ENCODE measurements at regions not wholly inside any gene's neighbourhood (a gene's known extent, or its start where the extent isn't known, plus 50 kb on each side); places are given as distances from the start of the nearest gene placed in this dataset.

DNA sequence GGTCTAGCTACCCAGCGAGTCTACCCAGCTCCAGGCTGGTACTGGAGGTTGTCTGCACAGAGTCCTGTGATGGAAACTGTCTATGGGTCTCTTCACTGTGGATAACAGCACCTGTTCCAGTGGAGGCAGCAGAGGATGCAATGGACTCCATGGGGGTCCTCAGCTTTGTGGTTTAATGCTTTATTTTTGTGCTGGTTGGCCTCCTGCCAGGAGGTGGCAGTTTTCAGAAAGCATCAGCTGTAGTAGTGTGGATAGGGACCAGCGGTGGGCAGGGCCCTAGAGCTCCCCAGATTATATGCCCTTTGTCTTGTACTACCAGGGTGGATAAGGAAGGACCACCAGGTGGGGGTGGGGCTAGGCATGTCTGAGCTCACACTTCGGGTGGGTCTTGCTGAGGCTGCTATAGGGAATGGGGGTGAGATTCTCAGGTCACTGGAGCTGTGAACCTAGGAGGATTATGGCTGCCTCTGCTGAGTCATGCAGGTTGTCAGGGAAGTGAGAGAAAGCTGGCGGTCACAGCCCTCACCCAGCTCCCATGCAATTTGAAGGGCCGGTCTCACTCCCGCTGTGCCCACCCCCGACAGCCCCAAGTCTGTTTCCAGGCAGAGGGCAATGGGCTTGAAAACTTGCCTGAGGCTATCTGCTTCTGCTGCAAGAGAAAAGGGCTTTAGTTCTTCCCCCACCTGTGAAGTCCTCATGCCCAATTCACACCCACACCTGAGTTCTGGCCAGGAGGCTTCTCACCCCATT is 397.1 kb downstream of the TLE1 start:
- DNase-seq, result no peak
- Histone ChIP-seq H3K4me3 (ENCODE audit: low read length) (no peak overlapping the region), H3K4me1 (ENCODE audit: control insufficient read depth, insufficient read depth, low read length) (no peaks in the 10 kb centered on the region), H3K36me3 (ENCODE audit: control insufficient read depth, insufficient read depth, low read length) (no peaks in the 10 kb centered on the region), H3K9me3 (replicated peaks; ENCODE audit: control insufficient read depth, low read depth, low read length) (no peaks in the 10 kb centered on the region), H3K27me3 (ENCODE audit: control insufficient read depth, insufficient read depth, low read length) (no peaks in the 10 kb centered on the region), H3K27ac (ENCODE audit: low read length) (no peak overlapping the region)
- 93% methylated on average over 6 of the region's 7 CpGs for WGBS (ENCODE audit: insufficient coverage)

DNA sequence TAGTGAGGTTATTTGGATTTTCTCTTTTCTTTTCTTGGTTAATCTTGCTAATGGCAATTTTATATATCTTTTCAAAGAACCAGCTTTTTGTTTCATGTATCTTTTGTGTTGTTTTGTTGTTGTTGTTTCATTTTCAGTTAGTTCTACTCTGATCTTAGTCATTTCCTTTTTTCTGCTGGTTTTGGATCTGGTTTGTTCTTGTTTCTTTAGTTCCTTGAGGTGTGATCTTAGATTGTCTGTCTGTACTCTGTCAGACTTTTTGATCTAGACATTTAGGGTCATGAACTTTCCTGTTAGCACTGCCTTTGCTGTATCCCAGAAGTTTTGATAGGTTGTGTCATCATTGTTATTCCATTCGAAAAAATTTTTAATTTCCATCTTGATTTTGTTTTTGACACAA is 399.7 kb downstream of the TLE1 start:
- no peaks in the 10 kb centered on the region for H3K36me3 ChIP-seq (ENCODE audit: control insufficient read depth, insufficient read depth, low read length)
- no peak overlapping the region for H3K27ac ChIP-seq (ENCODE audit: low read length)
- no peaks in the 10 kb centered on the region for H3K9me3 ChIP-seq (replicated peaks; ENCODE audit: control insufficient read depth, low read depth, low read length)
- H3K4me1 ChIP-seq (ENCODE audit: control insufficient read depth, insufficient read depth, low read length), result no peaks in the 10 kb centered on the region
- no peak for DNase-seq
- H3K4me3 ChIP-seq (ENCODE audit: low read length), result no peak overlapping the region
- H3K27me3 ChIP-seq (ENCODE audit: control insufficient read depth, insufficient read depth, low read length), result no peaks in the 10 kb centered on the region
- no CpG with 5 or more reads among the region's 1 CpG for WGBS (ENCODE audit: insufficient coverage)

DNA sequence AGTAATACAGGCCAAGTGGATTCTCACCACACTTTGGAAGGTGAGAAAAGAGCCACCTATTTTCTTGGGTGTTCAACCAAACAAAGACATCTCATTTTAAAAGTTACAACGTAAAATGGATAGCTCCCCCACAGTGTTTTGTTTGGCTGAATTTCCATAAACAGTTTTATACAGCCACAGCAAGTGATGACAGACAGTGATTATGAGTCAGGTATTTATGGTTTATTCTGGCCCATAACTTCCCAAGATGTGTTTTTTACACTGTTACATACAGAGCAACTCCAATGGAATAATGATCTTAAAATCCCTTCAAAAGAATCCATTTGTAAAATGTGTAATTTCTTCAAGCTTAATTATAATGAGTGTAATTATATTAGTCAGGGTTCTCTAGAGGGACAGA is 421.3 kb downstream of the TLE1 start:
- DNase-seq, result no peak
- peaks cover 2% of the 10 kb centered on the region for H3K27me3 ChIP-seq (ENCODE audit: control insufficient read depth, insufficient read depth, low read length)
- no peak overlapping the region for H3K27ac ChIP-seq (ENCODE audit: low read length)
- no CpG with 5 or more reads among the region's 1 CpG for WGBS (ENCODE audit: insufficient coverage)
- H3K4me3 ChIP-seq (ENCODE audit: low read length), result no peak overlapping the region
- H3K36me3 ChIP-seq (ENCODE audit: control insufficient read depth, insufficient read depth, low read length), result no peaks in the 10 kb centered on the region
- peaks cover 2% of the 10 kb centered on the region for H3K9me3 ChIP-seq (replicated peaks; ENCODE audit: control insufficient read depth, low read depth, low read length)
- H3K4me1 ChIP-seq (ENCODE audit: control insufficient read depth, insufficient read depth, low read length), result peaks cover 11% of the 10 kb centered on the region

DNA sequence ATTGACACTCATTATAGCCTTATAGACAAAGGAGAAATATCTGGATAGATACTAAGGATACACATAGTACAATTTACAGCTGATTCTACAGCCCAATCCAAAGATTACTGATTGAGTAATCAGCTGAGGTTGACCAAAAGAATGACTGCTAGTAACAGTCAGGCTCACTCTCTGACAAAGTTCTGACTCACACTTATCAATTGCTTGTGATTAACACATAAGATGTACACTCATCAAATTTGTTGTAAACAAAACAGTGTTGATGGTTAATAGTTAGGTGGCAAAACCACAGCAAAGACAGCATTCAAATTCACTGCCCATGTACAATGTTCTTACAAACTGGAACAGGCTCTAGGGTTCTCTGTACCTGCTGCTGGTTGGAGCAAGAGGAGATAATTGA is 422.7 kb downstream of the TLE1 start:
- Histone ChIP-seq H3K27ac (ENCODE audit: low read length) (no peak overlapping the region), H3K4me3 (ENCODE audit: low read length) (no peak overlapping the region), H3K4me1 (ENCODE audit: control insufficient read depth, insufficient read depth, low read length) (peaks cover 11% of the 10 kb centered on the region), H3K27me3 (ENCODE audit: control insufficient read depth, insufficient read depth, low read length) (peaks cover 2% of the 10 kb centered on the region), H3K36me3 (ENCODE audit: control insufficient read depth, insufficient read depth, low read length) (no peaks in the 10 kb centered on the region), H3K9me3 (replicated peaks; ENCODE audit: control insufficient read depth, low read depth, low read length) (peaks cover 2% of the 10 kb centered on the region)
- no peak for DNase-seq

DNA sequence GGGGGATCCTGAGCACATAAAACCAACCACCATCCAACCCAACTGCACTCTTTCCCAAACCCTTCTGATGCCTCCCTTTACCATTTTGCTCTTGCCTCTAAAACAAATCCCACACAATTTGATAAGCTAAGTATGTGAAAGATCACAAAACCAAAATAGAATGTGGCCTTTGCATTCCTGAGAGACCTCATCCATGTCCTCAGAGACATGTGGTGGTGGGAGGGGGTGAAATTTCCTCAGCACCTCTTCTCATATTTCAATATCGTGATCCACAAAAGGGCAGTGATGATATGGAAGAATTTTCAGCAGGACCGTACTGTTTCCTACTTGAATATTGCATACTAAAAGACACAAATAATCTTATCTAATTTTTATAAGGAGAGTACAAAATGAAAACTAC is 423.3 kb downstream of the TLE1 start:
- peaks cover 2% of the 10 kb centered on the region for H3K27me3 ChIP-seq (ENCODE audit: control insufficient read depth, insufficient read depth, low read length)
- no peak overlapping the region for H3K27ac ChIP-seq (ENCODE audit: low read length)
- H3K9me3 ChIP-seq (replicated peaks; ENCODE audit: control insufficient read depth, low read depth, low read length), result peaks cover 2% of the 10 kb centered on the region
- DNase-seq, result no peak
- no CpG with 5 or more reads among the region's 2 CpGs for WGBS (ENCODE audit: insufficient coverage)
- peaks cover 11% of the 10 kb centered on the region for H3K4me1 ChIP-seq (ENCODE audit: control insufficient read depth, insufficient read depth, low read length)
- H3K4me3 ChIP-seq (ENCODE audit: low read length), result no peak overlapping the region
- no peaks in the 10 kb centered on the region for H3K36me3 ChIP-seq (ENCODE audit: control insufficient read depth, insufficient read depth, low read length)

DNA sequence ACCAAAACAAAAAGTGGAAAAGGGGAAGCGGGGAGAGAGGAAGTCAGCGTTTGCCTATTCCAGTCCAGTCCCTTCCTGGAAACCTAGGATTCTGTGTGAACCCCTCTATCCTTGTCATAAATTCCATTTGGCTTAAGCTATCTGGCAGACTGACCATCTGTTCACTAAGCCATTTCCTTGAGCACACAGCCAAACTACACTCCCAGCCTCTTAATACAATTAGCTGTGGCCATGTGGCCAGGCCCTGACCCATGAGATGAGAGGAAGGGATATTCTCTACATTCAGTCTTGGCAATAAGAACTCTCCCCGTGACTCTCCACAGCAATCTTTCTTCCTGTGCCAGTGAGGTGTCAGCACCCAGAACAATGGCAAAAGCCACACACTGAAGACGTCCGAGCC is 424.8 kb downstream of the TLE1 start:
- Histone ChIP-seq H3K9me3 (replicated peaks; ENCODE audit: control insufficient read depth, low read depth, low read length) (peaks cover 2% of the 10 kb centered on the region), H3K27ac (ENCODE audit: low read length) (peak overlapping the region; percentile 51), H3K4me3 (ENCODE audit: low read length) (no peak overlapping the region), H3K36me3 (ENCODE audit: control insufficient read depth, insufficient read depth, low read length) (no peaks in the 10 kb centered on the region), H3K4me1 (ENCODE audit: control insufficient read depth, insufficient read depth, low read length) (peaks cover 11% of the 10 kb centered on the region), H3K27me3 (ENCODE audit: control insufficient read depth, insufficient read depth, low read length) (peaks cover 2% of the 10 kb centered on the region)
- DNase-seq, result peak; percentile 94
- 50% methylated on average over 1 of the region's 5 CpGs for WGBS (ENCODE audit: insufficient coverage)

DNA sequence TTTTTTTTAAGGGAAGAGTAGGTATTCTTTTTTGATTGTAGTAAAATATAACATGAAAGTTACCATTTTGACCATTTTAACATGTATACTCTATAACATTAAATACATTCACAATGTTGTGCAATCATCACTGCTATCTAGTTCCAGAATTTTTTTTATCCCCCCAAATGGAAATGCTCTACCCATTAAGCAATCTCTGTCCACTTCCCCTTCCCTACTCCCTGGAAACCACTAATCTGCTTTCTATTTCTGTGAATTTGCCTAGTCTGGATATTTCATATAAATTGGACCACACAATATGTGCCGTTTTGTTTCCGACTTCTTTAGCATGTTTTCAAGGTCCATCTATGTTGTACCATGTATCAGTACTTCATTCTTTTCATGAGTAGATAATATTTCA is 429.5 kb downstream of the TLE1 start:
- H3K4me1 ChIP-seq (ENCODE audit: control insufficient read depth, insufficient read depth, low read length), result peaks cover 8% of the 10 kb centered on the region
- H3K27me3 ChIP-seq (ENCODE audit: control insufficient read depth, insufficient read depth, low read length), result no peaks in the 10 kb centered on the region
- WGBS (ENCODE audit: insufficient coverage), result no CpG with 5 or more reads among the region's 2 CpGs
- DNase-seq, result peak; percentile 15
- H3K36me3 ChIP-seq (ENCODE audit: control insufficient read depth, insufficient read depth, low read length), result no peaks in the 10 kb centered on the region
- H3K4me3 ChIP-seq (ENCODE audit: low read length), result no peak overlapping the region
- no peaks in the 10 kb centered on the region for H3K9me3 ChIP-seq (replicated peaks; ENCODE audit: control insufficient read depth, low read depth, low read length)
- no peak overlapping the region for H3K27ac ChIP-seq (ENCODE audit: low read length)

DNA sequence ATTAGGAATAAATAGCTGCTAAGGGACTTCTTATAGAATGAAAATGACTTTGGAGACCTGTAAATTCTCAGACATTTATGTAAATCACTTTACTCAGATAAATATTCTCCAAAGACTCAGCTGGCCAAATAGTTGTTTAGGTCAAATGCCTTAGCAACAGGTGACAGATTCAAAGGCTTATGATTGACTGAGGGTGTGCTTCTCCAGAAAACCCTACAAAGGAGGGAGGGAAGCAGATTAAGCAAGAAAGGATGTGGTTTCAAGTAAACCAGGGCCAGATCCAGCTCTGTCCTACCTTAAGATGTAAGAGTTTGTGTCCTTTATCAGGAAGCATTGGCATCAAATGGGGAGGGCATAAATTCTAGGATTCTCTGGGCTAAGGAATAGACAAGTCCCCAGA is 433.0 kb downstream of the TLE1 start:
- H3K4me1 ChIP-seq (ENCODE audit: control insufficient read depth, insufficient read depth, low read length), result no peaks in the 10 kb centered on the region
- no peaks in the 10 kb centered on the region for H3K9me3 ChIP-seq (replicated peaks; ENCODE audit: control insufficient read depth, low read depth, low read length)
- no peaks in the 10 kb centered on the region for H3K36me3 ChIP-seq (ENCODE audit: control insufficient read depth, insufficient read depth, low read length)
- no peak for DNase-seq
- H3K27ac ChIP-seq (ENCODE audit: low read length), result no peak overlapping the region
- no peaks in the 10 kb centered on the region for H3K27me3 ChIP-seq (ENCODE audit: control insufficient read depth, insufficient read depth, low read length)
- H3K4me3 ChIP-seq (ENCODE audit: low read length), result no peak overlapping the region

DNA sequence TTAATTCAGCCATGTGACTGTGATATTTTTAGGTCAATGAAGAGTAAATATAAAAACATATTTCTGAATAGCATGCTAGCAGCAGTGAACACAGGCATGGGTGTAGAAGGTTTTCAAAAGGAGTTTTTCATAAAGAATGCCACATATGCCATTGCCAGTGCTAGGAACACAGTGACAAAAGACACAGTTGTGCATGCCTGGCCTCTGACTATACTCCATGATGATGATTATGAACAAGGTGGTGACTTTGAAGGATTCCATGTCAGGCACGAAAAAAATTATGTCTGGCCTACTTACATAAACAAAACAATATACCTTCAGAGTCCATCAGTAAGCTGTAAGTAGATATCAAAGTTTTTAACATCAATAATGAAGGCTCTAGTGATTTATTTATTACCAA is 438.7 kb downstream of the TLE1 start:
- no CpG with 5 or more reads among the region's 1 CpG for WGBS (ENCODE audit: insufficient coverage)
- Histone ChIP-seq H3K27me3 (ENCODE audit: control insufficient read depth, insufficient read depth, low read length) (no peaks in the 10 kb centered on the region), H3K9me3 (replicated peaks; ENCODE audit: control insufficient read depth, low read depth, low read length) (no peaks in the 10 kb centered on the region), H3K4me3 (ENCODE audit: low read length) (no peak overlapping the region), H3K36me3 (ENCODE audit: control insufficient read depth, insufficient read depth, low read length) (no peaks in the 10 kb centered on the region), H3K4me1 (ENCODE audit: control insufficient read depth, insufficient read depth, low read length) (no peaks in the 10 kb centered on the region), H3K27ac (ENCODE audit: low read length) (no peak overlapping the region)
- no peak for DNase-seq

DNA sequence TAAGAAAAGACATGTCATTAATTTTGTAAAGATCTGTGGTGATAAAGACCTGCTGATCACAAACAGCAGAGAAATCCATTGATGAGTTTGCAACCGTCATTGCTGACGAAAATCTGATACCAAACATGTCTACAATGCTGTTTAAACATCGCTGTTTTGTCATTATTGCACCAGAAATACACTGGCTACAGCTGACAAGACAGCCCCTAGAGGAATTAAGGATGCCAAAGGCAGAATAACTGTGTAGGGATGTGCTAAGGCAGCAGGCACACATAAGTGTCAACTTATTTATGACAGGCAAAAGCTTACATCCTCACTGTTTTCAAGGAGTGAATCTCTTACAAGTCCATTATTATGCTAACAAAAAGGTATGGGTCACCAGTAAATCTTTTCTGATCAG is 439.3 kb downstream of the TLE1 start:
- Histone ChIP-seq H3K27ac (ENCODE audit: low read length) (no peak overlapping the region), H3K4me3 (ENCODE audit: low read length) (no peak overlapping the region)
- WGBS (ENCODE audit: insufficient coverage), result 86% methylated on average over 2 of the region's 3 CpGs

More for the DNA sequence above, 439.3 kb downstream of the TLE1 start:
- DNase-seq, result no peak
- H3K36me3 ChIP-seq (ENCODE audit: control insufficient read depth, insufficient read depth, low read length), result no peaks in the 10 kb centered on the region
- no peaks in the 10 kb centered on the region for H3K4me1 ChIP-seq (ENCODE audit: control insufficient read depth, insufficient read depth, low read length)
- H3K27me3 ChIP-seq (ENCODE audit: control insufficient read depth, insufficient read depth, low read length), result no peaks in the 10 kb centered on the region
- no peaks in the 10 kb centered on the region for H3K9me3 ChIP-seq (replicated peaks; ENCODE audit: control insufficient read depth, low read depth, low read length)
